Central memory CD4-positive, alpha-beta T cell (primary cell): ENCODE measurements at regions not wholly inside any gene's neighbourhood (a gene's known extent, or its start where the extent isn't known, plus 50 kb on each side); places are given as distances from the start of the nearest gene placed in this dataset.

Experiments used
- DNase-seq: peaks from one replicate; pipeline ENCODE4 v3.0.0; 2022

DNA sequence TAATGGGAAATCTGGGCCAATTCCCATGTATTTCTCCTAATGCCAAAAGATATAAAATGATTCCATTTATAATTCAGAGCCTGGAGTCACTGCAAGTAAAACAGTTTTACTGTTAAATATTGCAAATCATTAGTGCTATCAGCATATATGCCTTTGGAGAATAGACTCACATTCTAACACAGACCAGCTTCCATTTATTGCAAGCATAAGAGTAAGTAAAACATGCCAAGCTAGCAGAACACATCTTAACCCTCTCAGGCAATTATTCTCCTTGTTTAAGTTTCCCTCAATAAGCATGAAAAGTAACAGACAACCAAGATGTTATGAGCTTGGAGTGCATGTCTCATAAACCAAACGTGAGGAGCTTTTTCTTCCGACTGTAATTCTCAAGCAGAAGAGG, 173.9 kb upstream of the GRIP1 start:
- DNase-seq: no peak

DNA sequence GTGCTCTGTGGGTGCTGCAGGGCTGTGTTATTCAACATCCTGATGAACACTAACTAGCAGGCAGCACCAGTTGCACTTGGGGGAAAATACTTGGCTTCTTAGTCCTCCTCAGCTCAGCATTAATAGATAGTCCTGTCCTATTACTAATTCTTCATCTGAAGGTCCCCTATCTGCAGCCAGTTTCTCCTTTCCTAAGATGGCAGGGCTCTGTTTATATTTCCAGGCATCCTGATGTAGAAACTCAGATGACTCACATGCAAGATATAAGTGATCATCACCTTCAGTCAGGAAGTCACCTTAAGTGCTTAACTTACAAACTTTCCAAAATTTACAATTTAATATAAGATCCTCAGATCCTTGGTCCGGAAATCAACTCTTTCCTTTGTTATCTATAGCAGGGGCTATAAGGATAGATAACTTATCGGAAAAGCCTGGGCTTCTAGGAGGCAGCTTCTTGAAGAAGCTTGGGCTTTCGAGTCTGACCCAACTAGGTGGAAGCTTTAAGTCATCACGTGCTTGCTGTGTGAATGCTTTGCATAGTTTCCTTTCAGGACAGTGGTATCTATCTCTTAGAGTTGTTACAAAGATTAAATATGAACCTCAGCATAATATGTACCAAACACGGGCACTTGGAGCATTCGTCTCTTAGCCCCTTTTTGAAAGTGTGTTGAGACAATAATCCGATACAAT, 181.0 kb upstream of the GRIP1 start:
- no peak for DNase-seq

DNA sequence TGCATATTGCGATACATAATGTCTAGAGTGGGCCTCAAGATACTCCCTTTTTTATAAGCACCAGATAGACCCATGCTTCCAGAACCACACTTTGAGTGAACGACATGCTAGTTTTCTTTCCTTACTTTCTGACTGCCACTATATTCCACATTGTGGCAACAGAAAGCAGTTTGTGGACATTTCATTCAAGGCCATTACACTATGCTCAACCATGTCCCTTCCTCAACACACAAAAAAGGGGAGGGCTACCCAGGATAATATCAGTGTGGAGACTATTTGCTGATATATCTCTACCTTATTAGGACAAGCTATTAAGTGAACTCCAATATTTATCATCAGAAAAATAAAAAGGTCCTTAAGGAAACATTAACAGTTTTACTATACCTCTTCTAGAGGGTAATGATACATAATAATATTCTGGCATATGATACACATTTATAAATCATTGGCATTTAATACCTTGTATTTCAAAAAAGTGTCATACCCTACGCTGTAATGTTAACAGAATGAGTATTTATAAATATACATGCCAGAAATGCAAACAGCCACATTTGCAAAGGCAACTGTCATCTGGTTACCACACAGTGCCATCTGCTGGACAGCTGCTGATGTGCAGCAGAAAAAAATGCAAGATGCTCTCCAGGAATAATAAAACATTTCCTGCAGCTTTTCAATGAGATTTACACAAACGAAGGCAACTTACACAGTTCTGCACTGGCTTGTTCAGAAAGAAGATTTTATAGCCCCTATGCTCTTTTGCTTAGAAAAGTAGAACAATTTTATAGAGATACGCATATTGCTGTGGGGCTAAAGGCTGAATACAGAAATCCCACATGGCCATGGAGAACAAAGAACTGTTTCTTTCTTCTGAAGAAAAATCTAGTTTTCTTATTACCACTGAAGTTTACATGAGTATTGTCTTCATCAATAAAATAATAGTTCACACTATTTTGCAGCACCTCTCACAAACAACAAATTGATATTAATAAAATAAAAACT, 182.2 kb upstream of the GRIP1 start:
- DNase-seq: peak; percentile 11

DNA sequence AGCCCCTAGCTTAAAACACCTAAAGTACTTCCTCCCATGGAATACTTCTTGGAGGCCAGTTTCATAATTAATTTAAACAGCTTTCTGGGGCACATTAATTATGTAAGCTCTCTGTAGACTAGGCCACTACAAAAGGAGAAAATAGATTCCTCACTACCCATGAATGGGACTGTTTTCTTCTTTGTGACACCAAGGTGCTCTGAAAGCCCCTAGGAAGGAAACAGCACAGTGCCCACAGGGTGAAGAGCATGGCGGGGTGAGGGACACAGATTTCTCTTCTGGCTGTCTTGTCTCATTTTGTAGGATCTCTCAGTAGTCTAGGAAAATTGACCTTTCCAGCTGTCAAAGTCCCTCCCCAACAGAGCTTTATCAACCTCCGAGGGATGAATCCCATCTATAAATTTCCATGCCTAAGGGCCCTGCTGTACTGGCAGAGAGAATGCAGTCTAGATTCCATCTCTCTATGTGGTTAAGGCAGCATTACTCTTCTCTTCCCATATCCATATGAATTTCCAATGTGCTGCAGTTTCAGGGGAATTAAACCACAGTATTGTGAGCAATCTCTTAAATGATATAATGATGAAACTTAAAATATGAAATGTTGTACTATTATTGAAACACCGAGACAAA, 183.6 kb upstream of the GRIP1 start:
- no peak for DNase-seq

DNA sequence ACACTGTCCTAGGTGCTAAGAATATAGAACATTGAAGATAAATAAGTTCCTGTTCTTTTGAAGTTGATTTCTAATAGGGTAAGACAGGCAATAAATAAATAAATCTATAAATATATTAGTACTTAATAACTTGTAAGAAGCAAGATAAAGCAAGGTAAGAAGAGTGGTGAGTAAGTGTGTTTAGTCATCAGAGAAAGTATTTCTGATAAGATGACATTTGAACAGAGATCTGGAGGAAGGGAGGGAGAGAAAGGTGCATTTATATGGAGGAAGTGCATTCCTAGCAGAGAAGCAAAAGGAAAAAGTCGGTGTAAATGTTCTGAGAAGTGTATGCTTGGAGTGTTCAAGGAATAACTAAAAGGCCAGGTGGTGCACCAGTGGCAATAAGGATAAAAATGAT, 184.4 kb upstream of the GRIP1 start:
- DNase-seq: no peak

DNA sequence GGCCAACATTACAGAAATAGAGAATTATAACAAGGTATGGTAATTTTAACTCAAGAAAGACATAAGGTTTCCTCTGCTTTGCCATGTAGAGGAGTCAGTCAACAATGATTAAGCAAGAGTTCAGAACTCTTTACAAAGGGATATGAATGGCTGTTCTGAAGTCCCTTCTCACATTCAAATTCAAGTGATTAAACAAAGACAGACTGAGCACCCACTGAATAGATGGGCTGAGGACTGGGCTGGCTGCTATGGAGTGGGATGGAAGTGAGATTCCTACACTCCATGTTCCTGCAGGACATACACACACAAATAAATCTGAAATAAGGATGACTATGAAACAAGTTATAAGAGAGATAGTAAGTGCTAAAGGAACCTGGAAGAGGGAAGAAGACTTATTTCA, 199.0 kb upstream of the GRIP1 start:
- no peak for DNase-seq

DNA sequence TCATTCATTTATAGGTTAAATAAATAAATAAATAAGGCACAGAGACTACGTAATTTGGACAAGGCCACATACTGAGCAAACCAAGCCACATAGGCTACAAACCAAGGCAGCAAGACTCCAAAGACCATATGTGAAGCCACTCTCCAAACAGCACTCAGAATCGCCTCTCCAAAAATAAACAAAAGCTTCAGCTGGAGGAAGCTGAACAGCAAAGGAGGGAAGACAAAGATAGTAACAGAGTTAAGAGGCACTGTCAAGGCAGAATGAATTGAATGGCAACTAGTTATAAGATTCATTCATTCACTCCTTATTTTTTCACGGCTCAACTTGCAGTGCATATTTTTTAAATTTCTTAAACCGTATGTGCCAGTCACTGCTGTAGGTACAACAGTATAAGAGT, 200.5 kb upstream of the GRIP1 start:
- DNase-seq: no peak

DNA sequence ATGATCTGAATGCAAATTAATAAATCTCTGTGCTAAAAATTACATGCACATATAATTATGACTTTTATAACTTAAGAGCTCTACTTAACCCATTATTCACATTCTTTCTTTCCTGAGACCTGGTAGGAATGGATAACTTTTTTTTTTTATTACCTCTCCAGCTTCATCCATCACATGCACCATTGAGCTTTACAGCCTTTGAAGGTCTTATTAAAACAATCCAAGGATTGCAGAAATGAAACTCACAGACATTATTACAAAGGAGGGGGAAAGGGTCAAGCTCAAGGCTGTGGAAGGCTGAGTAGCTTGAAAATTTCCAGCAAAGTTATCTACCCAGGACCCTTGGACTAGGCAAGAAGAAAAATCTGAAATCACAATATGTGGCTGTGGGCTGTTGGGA, 202.5 kb upstream of the GRIP1 start:
- DNase-seq: no peak

DNA sequence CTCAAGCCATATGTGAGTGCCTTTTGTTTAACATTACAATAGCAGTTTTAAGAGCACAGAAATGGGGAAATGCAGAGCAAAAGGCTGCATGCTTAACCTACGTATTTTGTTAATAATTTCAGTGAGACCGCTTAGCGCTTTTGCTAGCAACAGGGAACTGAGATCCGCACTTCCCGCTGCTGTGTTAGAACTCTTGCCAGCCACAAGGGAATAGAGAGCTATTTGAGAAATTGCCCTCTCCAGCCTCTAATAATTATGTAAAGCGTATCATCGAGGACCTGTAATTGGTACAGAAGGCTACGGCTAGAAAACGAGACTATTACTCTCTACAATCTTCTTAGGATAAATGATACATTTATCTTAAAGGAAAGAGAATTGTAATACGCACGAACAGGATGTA, 205.2 kb upstream of the GRIP1 start:
- no peak for DNase-seq

DNA sequence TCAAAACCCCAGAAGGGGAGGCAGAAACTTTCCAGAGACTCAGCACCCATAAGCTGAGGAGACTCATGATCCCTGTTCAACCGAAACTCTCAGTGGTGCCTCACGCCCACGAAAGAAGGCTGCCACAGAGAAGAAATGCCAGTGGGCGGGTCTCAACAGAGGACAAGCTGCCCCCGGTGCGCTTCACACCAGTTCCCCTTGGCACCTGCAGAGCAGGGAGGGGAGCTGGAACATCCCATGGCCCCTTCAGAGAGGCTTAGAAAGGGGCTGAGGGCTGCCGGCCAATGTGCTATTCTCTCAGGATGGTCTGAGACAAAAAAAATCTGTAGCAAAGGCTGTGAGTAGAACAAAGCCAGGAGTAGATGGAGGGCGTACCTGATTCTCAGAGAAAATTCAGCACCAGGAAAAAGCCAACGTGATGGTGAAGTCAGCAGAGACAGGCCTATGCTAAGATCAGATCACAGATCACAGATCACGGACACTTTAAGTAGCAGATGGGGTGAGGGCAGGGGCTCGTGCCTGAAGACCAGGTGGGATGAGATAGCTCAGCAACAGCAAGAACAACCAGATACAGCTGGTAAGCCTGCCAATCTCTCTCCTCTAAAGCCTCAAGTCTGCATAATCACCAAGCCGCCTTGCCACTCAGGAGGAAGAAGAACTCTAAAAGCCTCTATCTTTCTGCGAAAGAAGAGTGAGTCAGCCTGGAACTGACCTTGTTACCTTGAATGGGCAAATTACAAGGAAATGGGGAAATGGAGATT, 206.4 kb upstream of the GRIP1 start:
- no peak for DNase-seq

DNA sequence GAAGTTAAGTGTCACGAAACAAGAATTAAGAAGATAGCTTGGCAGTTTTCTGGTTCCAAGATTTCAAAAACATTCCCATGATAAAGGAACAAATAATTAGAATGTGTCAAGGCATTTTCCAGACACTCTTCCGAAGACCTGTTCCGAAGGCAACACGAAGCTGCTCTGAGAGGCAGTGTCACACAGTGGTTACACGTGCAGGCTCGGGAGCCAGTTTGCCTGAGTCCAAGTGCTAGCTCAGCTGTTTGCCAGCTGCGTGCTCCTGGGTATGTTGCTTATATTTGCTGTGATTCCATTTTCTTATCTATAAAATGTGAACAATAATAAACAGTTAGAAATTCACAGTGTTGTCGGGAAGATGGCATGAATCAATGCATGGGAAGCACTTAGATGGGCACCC, 217.9 kb upstream of the GRIP1 start:
- no peak for DNase-seq

DNA sequence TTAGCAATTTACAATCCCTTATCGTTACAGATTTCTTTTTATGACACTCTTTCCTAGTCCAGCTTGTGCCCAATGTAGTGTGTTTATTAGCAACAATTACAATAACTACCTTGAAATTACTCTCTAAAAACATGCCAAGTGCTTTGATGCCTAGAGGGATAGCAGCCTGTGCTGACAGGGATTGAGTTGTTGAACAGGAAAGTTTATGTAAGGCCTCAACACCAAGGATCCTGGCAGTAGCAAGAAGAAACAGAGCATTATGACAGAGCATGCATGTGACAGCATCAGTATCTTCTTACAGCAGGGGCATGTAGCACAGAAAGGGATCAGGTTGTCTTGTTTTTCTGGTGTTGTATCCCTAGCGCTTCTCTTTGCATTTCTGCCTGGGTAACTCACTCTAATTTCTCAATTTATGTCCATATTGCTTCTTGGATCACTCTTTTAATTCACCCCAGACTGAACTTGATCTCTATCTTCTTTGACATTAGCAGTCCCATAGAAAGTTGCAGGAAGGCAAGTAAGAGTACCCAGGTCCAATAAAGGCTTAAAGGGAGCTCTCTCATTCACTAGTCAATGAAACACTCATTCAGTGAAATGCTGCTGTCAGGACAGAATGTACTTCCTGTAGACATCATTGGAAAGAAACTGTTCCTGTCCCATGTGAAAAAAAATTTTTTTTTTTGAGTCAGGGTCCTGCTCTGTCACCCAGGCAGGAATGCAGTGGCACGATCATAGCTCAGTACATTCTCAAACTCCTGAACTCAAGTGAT, 220.0 kb upstream of the GRIP1 start:
- DNase-seq: no peak

DNA sequence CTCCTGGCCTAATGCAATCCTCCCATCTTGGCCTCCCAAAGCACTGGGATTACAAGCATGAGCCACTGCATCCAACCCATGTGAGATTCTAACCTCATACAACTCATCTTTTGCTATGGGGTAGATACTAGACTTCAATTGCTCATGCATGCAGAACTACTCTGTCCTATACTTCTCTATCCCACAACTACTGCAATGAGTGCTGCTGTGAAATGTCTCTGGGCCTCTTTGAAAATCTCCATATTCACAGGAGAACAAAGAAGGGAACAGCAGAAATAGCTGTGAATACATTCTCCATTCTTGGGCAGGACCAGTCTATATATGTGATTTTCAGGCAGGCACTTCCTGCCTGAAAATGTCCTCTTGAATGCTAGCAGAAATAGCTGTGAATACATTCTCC, 220.7 kb upstream of the GRIP1 start:
- DNase-seq: no peak

DNA sequence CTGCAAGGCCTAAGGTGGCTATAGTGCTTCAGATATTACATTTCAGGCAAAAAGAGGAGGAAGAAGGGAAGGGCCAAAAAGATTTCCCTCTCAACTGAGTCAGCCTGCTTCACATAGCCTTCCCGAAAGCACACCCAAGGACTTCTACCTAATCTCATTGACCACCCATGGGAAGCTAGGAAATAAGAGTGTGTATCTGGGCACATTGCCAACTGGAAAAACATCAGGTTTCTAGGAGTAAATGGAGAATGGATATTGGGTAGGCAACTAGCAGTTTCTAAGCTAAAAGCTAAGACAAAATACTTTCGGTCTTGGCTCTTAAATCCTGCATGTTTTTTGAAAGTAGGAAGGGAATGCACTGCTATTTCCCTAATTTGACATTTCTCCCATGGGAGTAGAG, 221.7 kb upstream of the GRIP1 start:
- DNase-seq: no peak

DNA sequence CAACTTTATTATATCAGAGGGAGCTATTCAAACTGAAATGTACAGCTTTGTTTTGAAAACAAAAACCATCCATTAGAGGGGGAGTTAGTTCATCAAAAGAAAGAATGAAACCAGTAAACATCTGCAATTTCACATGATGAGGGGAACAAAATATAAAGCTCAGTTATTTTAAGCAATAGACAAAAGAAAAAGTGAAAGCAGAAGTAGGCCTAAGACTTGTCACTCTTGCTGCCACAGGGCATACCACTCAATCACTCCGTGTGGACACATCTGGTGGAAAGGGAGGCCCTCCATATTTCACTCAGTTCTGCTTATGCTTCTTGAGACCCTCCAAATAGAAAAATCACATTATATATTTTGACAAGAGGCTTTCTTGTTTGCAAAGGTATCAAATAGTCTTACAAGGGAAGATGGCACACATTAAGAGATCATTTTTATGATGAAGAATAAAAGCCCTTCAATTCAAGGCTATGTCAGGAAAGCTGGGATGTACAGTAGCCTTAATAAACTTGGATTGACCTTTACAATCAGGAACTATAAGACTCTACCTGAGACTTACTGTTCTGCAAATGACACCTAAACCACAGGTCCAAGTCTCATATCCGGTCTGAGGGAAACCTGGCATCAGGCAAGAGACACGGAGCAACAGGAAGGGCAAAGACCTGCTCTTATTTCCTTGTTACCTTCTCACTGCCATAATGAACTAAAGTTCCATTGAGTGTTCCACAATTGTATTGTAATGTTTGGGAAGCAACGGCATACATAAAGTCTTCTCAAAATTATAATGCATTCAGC, 222.5 kb upstream of the GRIP1 start:
- DNase-seq: no peak

DNA sequence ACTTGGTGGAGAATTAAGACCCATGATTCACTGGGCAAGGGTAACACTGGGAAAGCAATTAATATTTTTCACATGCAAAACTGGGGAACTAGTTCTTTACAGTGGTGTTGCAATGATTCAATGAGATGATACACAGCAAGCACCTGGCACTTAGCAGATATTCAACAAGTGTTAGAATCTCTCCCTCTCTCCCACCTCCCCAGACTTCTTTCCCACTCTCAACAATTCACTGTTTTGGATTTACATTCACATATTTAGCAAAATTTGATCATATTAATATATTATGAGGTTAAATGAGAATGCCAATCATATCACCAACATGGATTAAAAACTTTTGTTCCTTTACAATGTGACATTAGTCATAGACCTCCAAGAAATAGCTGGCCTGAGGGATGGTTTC, 223.1 kb upstream of the GRIP1 start:
- DNase-seq: no peak

DNA sequence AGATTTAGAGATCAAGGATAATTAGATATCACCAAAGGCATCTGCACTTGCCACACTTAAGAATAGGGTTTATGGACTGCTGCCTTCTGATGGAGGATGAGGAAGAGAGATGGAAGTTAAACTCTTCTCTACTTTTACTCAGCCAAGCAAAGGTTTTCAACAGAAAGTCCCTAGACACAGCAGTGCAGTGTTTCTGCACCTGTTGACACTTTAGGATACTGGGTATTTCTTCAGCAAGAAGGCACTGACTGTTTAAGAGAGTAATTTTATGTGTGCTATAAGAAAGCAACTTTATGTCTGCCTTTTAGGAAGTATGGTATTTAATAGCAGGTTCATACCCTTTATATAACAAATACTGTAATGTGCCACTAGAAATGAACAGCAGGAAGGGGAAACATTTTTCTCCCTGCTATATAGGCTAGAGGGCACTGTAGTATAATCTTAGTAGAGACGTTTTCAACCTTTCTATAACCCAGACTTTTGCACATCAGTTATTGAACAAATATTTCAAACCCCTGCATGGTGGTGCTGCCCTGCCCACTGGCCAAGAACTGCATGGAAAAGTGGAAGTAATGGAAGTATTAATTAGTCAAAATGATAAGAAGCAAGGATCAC, 225.0 kb upstream of the GRIP1 start:
- no peak for DNase-seq

DNA sequence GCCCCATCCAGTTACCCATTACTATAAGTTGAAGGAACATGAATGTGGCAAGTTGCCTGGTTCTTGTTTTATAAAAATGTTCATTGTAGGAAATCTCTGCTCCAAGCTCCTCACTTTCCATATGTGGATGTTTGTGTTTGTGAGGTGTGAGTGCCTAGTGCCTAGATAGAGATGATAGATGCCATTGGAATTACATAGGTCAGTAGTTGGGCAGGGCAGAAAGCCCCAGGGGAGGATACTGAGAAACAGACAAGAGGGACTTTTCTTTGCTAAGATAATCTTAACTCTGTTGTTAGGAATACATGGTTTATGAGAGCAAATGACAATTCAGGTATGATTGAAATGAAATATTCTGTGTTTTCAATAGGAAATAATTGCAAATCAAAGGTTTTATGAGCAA, 226.3 kb upstream of the GRIP1 start:
- DNase-seq: no peak

DNA sequence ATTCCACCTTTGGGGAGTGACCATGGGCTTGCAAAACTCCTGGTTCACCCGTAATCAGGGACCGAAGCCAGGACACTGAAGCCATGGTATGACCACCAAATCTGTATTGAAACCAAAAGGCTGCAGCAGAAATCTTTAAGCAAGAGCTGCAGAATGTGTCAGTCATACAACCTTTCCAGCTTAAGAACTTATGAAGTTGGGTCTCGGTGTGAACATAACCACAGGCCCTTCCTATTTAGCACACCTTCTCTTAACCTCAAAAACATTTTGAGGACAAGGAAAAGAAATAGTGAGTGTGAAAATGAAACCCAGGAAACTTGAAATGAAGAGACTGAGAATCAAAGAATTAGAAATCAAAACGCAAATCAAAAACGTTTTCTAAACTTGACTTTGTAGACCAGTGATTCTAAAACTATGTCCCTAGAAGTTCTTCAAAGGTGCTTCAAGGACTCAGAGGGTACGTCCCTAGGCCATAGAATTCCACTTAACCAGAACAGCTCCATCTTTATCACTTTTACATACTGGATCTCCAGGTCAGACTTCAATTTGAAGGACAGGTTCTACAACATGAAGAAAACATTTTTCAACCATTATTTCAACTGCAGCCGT, 231.6 kb upstream of the GRIP1 start:
- no peak for DNase-seq

DNA sequence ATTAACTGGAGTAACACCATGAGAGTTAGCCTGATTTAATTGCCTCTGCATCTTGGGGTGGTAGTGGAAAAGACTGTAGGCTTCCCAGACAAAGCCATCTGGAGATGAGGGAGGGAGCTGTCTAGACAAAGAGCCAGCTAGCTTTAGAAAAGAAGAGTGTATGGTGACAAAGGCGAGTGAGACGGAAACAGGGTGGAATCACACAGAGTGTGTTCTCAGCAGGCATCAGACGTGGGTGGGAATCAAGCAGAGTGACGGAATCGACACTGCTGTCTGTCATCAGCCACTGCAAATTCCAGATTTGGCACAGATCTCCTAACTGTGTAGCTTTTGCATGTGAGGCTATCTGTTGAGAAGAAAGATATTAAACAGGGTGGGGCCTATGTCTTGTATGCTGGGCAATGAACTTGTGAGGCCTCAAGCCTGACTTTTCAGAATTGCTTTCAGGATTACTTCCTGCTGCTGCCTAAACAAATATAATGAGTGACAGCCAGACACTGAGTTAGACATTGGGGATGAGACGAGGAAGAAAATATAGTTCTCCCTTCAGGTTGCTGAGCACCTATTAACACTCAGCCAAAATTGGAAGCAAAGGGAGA, 236.5 kb upstream of the GRIP1 start:
- DNase-seq: no peak
